Upper lobe of left lung (tissue), 6 donors: ENCODE measurements at regions not wholly inside any gene's neighbourhood (a gene's known extent, or its start where the extent isn't known, plus 50 kb on each side); places are given as distances from the start of the nearest gene placed in this dataset.
A peak's percentile ranks its signal among the peaks of the same experiment; 100 is the strongest.

Source experiments
- ATAC-seq, 2 donors: fragments of 200-7000 bp; cut with Tn5 transposase; one replicate each; pipeline ENCODE4 v1.9.1; 2022; ENCODE audit warnings: mild to moderate bottlenecking in 2 of 2, moderate library complexity in 2 of 2; ENCODE audit not compliant: low FRiP score in 2 of 2
- DNase-seq, 2 donors: peaks; one replicate each; pipeline ENCODE4 v3.0.0-alpha.2; 2019 to 2020
- H3K27ac ChIP-seq, 4 donors: fragments of 200-600 bp; sonication (generic); one replicate each; pipeline ENCODE4 v1.5.1; 2016 to 2019
- H3K27me3 ChIP-seq, 4 donors: fragments of 200-600 bp; sonication (generic); one replicate each; pipeline ENCODE4 v1.5.1; 2017 to 2019
- H3K36me3 ChIP-seq, 4 donors: fragments of 200-600 bp; sonication (generic); one replicate each; pipeline ENCODE4 v1.5.1; 2016 to 2019
- H3K4me1 ChIP-seq, 4 donors: fragments of 200-600 bp; sonication (generic); one replicate each; pipeline ENCODE4 v1.5.1; 2018 to 2019
- H3K4me3 ChIP-seq, 4 donors: fragments of 200-600 bp; sonication (generic); one replicate each; pipeline ENCODE4 v1.5.1; 2017 to 2019; ENCODE audit warnings: mild to moderate bottlenecking in 2 of 4, moderate library complexity in 1 of 4
- H3K9me3 ChIP-seq, 4 donors: fragments of 200-600 bp; sonication (generic); one replicate each; pipeline ENCODE4 v1.5.1; 2018 to 2019
- CTCF ChIP-seq, 6 experiments: fragments of 450-650 bp in 4 of 6; fragments of 200-600 bp in 2 of 6; sonication (generic) in 2 of 6; IDR thresholded peaks; one replicate each; pipeline ENCODE4 v1.5.1; 2016 to 2019; ENCODE audit warnings: antibody characterized with exemption in 6 of 6
- EP300 ChIP-seq, 4 donors: sonication (generic); formaldehyde crosslinking; IDR thresholded peaks; one replicate each; pipeline ENCODE4 v1.5.1; 2017; ENCODE audit warnings: antibody characterized with exemption in 4 of 4, control low read depth in 2 of 4
- POLR2A ChIP-seq, 4 donors: fragments of 450-650 bp; IDR thresholded peaks; one replicate each; pipeline ENCODE4 v1.5.1; 2016 to 2017; ENCODE audit warnings: antibody characterized with exemption in 4 of 4, mild to moderate bottlenecking in 2 of 4
- POLR2AphosphoS5 ChIP-seq, 2 donors: sonication (generic); formaldehyde crosslinking; IDR thresholded peaks; one replicate each; pipeline ENCODE4 v1.5.1; 2017; ENCODE audit warnings: antibody characterized with exemption in 2 of 2
- WGBS, 2 donors: methylation state at CpG; one replicate each; pipeline ENCODE4 v1.1.5; 2017 to 2018; 5-methylcytosine and 5-hydroxymethylcytosine counted together
- donor health status: DM: no; HTN: no; CAD: no; lungs with moderate emphysema.
- donor health status: DM: no; HTN: yes; CAD: no; lungs with severe emphysema.

GRCh38 chr11:103803062-103803461 is 233.4 kb upstream of the DDI1 start:
- TF ChIP-seq POLR2AphosphoS5 (IDR thresholded peaks at IDR 0.05), result no peak
- TF ChIP-seq POLR2A (IDR thresholded peaks at IDR 0.05), result no peak
- no peak for TF ChIP-seq CTCF (IDR thresholded peaks at IDR 0.05)
- TF ChIP-seq EP300 (IDR thresholded peaks at IDR 0.05), result no peak
- ATAC-seq (no peak), DNase-seq (no peak)
- Histone ChIP-seq H3K36me3 (no peaks in the 10 kb centered on the region), H3K27me3 (no peaks in the 10 kb centered on the region), H3K4me1 (peaks cover 0 to 2% (median 0%) of the 10 kb centered on the region in 4 donors), H3K4me3 (no peak overlapping the region), H3K9me3 (no peaks in the 10 kb centered on the region), H3K27ac (no peak overlapping the region)
- WGBS, 2 donors, result 86 to 90% methylated on average over 3 of the region's 3 CpGs

GRCh38 chr11:103805688-103806009 is 230.8 kb upstream of the DDI1 start:
- peaks cover 0 to under 1% (median 0%) of the 10 kb centered on the region in 4 donors for H3K4me1 ChIP-seq
- no peak for ATAC-seq
- TF ChIP-seq CTCF (IDR thresholded peaks at IDR 0.05) (no peak), POLR2A (IDR thresholded peaks at IDR 0.05) (no peak), POLR2AphosphoS5 (IDR thresholded peaks at IDR 0.05) (no peak), EP300 (IDR thresholded peaks at IDR 0.05) (no peak)
- H3K4me3 ChIP-seq, result no peak overlapping the region
- no peak overlapping the region for H3K27ac ChIP-seq
- no peaks in the 10 kb centered on the region for H3K36me3 ChIP-seq
- no peaks in the 10 kb centered on the region for H3K9me3 ChIP-seq
- no peak for DNase-seq
- H3K27me3 ChIP-seq, result no peaks in the 10 kb centered on the region

- 60% methylated on average over 5 of the region's 5 CpGs for WGBS, 2 donors
- H3K27ac ChIP-seq, result no peak overlapping the region
- H3K36me3 ChIP-seq, result no peaks in the 10 kb centered on the region
- no peak for TF ChIP-seq POLR2AphosphoS5 (IDR thresholded peaks at IDR 0.05)
- TF ChIP-seq CTCF (IDR thresholded peaks at IDR 0.05), result no peak
- TF ChIP-seq EP300 (IDR thresholded peaks at IDR 0.05), result no peak
- no peak for TF ChIP-seq POLR2A (IDR thresholded peaks at IDR 0.05)
- peak in 1 of 2 donors; percentile 63 for ATAC-seq
- H3K4me1 ChIP-seq, result no peaks in the 10 kb centered on the region
- no peaks in the 10 kb centered on the region for H3K27me3 ChIP-seq
- no peaks in the 10 kb centered on the region for H3K9me3 ChIP-seq
- H3K4me3 ChIP-seq, result no peak overlapping the region
- no peak for DNase-seq
Measured at GRCh38 chr11:103806130-103806895, 230.1 kb upstream of the DDI1 start.

- Histone ChIP-seq H3K27me3 (no peaks in the 10 kb centered on the region), H3K27ac (no peak overlapping the region), H3K9me3 (no peaks in the 10 kb centered on the region), H3K36me3 (no peaks in the 10 kb centered on the region), H3K4me1 (no peaks in the 10 kb centered on the region), H3K4me3 (no peak overlapping the region)
- no peak for TF ChIP-seq CTCF (IDR thresholded peaks at IDR 0.05)
- TF ChIP-seq POLR2AphosphoS5 (IDR thresholded peaks at IDR 0.05), result no peak
- no peak for TF ChIP-seq POLR2A (IDR thresholded peaks at IDR 0.05)
- no peak for TF ChIP-seq EP300 (IDR thresholded peaks at IDR 0.05)
- no peak for DNase-seq
- 73 to 90% methylated on average over 1 of the region's 1 CpG for WGBS, 2 donors
- ATAC-seq, result no peak
Measured at GRCh38 chr11:103807806-103808205, 228.6 kb upstream of the DDI1 start.

- no peak overlapping the region for H3K27ac ChIP-seq
- no peak overlapping the region for H3K4me3 ChIP-seq
- ATAC-seq, result no peak
- H3K4me1 ChIP-seq, result no peaks in the 10 kb centered on the region
- H3K9me3 ChIP-seq, result no peaks in the 10 kb centered on the region
- 95 to 96% methylated on average over 3 of the region's 3 CpGs for WGBS, 2 donors
- no peak for TF ChIP-seq POLR2A (IDR thresholded peaks at IDR 0.05)
- no peak for TF ChIP-seq POLR2AphosphoS5 (IDR thresholded peaks at IDR 0.05)
- no peak for TF ChIP-seq EP300 (IDR thresholded peaks at IDR 0.05)
- TF ChIP-seq CTCF (IDR thresholded peaks at IDR 0.05), result no peak
- H3K27me3 ChIP-seq, result no peaks in the 10 kb centered on the region
- DNase-seq, result no peak
- no peaks in the 10 kb centered on the region for H3K36me3 ChIP-seq
Measured at GRCh38 chr11:103808252-103808651, 228.2 kb upstream of the DDI1 start.
